Osteoblast (primary cell): ENCODE measurements at regions not wholly inside any gene's neighbourhood (a gene's known extent, or its start where the extent isn't known, plus 50 kb on each side); places are given as distances from the start of the nearest gene placed in this dataset.

Experiments
- DNase-seq: peaks from one replicate; pipeline ENCODE4 v3.0.0; 2011; ENCODE audit warnings: low spot score, mixed read lengths; ENCODE audit not compliant: insufficient read length; ENCODE audit errors: missing footprints
- H2AFZ ChIP-seq: 2 replicates; pipeline ENCODE4 v1.6.0; 2011; ENCODE audit warnings: mild to moderate bottlenecking, low read length
- H3K27ac ChIP-seq: 2 replicates; pipeline ENCODE4 v1.5.1; 2011; ENCODE audit warnings: mild to moderate bottlenecking, low read depth, low read length, moderate library complexity
- H3K27me3 ChIP-seq: 2 replicates; pipeline ENCODE4 v1.6.0; 2012; ENCODE audit warnings: mild to moderate bottlenecking, control low read depth, inconsistent platforms, low read length, moderate library complexity; ENCODE audit not compliant: insufficient read depth
- H3K36me3 ChIP-seq: 2 replicates; pipeline ENCODE4 v1.5.1; 2011; ENCODE audit warnings: mild to moderate bottlenecking, low read length, control low read depth, moderate library complexity; ENCODE audit not compliant: insufficient read depth
- H3K4me1 ChIP-seq: 2 replicates; pipeline ENCODE4 v1.5.1; 2011; ENCODE audit warnings: mild to moderate bottlenecking, low read length, control low read depth, moderate library complexity; ENCODE audit not compliant: insufficient read depth
- H3K4me2 ChIP-seq: 2 replicates; pipeline ENCODE4 v1.6.0; 2011; ENCODE audit warnings: mild to moderate bottlenecking, low read length; ENCODE audit not compliant: insufficient read depth
- H3K4me3 ChIP-seq: fragments of 200-600 bp; sonication (generic); 3 replicates; pipeline ENCODE4 v1.5.1; 2012; ENCODE audit warnings: mild to moderate bottlenecking, low read length, inconsistent platforms; ENCODE audit not compliant: insufficient read depth
- H3K79me2 ChIP-seq: 2 replicates; pipeline ENCODE4 v1.6.0; 2012; ENCODE audit warnings: mild to moderate bottlenecking, low read length, control low read depth, inconsistent platforms; ENCODE audit not compliant: insufficient read depth
- H3K9me3 ChIP-seq: 2 replicates; pipeline ENCODE4 v1.5.1; 2011; ENCODE audit warnings: low read depth, low read length, control low read depth
- H4K20me1 ChIP-seq: 2 replicates; pipeline ENCODE4 v1.6.0; 2012; ENCODE audit warnings: mild to moderate bottlenecking, low read length, control low read depth; ENCODE audit not compliant: insufficient read depth
- CTCF ChIP-seq: IDR thresholded peaks from 2 replicates; pipeline ENCODE4 v1.5.1; 2011; ENCODE audit warnings: mild to moderate bottlenecking, low read depth, low read length, moderate library complexity; ENCODE audit errors: extremely low read depth

DNA sequence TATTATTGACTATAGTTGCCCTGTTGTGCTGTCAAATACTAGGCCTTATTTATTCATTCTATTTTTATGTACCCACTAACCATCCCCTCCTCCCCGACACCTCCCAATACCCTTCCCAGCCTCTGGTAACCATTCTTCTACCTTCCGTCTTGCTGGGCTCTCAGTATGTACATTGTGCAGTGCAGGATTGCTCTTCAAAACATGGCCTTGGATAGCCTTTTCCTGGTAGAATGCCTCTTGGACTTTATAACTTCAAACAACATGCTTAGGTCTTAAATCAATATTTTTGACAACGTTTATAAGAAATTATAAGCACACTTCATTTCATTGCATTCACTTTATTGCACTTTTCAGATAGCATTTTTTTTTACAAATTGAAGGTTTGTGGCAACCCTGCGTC is 172.6 kb upstream of the ACTBL2 start:
- no peak overlapping the region for H2AFZ ChIP-seq
- no peak overlapping the region for H3K27ac ChIP-seq
- no peaks in the 10 kb centered on the region for H3K9me3 ChIP-seq
- no peaks in the 10 kb centered on the region for H3K4me1 ChIP-seq
- H4K20me1 ChIP-seq = no peaks in the 10 kb centered on the region
- H3K4me2 ChIP-seq = no peak overlapping the region
- no peaks in the 10 kb centered on the region for H3K27me3 ChIP-seq
- no peak overlapping the region for H3K4me3 ChIP-seq
- TF ChIP-seq CTCF = no peak
- no peaks in the 10 kb centered on the region for H3K36me3 ChIP-seq
- no peak for DNase-seq
- H3K79me2 ChIP-seq = no peaks in the 10 kb centered on the region

DNA sequence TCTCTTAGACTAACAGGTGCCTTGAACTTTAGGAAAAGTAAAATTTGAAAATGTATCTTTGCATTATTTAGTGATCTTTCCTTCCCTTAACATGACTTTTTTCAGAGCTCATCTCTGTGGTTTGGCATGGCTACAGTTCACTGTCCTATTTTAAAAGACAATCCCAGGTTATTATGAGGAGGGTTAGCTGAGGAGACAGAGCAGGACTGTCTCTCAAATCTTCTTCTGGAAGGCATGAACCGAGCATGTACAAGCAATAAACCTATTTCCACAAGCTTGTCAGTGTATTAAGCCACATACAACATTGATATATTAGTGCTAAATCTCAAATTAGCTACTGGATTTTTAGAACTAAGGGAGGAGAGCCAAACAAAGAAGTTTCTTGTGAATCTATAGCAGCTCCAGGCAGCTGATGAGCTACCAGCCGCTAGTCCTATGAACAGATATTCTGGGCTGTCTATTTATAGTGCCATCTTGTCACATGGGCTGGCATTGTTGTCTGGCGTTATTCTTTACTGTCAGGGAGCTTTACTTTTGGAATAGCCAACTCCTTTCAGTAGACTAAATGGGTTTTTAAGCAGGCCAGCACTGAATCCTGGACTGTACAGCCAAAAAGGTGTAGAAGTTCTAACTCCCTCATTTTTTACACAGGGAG is 171.2 kb upstream of the ACTBL2 start:
- Histone ChIP-seq H3K9me3 (no peaks in the 10 kb centered on the region), H4K20me1 (no peaks in the 10 kb centered on the region), H3K27ac (no peak overlapping the region), H3K79me2 (no peaks in the 10 kb centered on the region), H3K4me3 (no peak overlapping the region), H3K27me3 (no peaks in the 10 kb centered on the region), H3K36me3 (no peaks in the 10 kb centered on the region), H3K4me1 (no peaks in the 10 kb centered on the region), H2AFZ (peak overlapping the region; percentile 39), H3K4me2 (no peak overlapping the region)
- TF ChIP-seq CTCF = no peak
- no peak for DNase-seq

- Histone ChIP-seq H3K4me1 (no peaks in the 10 kb centered on the region), H4K20me1 (no peaks in the 10 kb centered on the region), H2AFZ (peak overlapping the region; percentile 8), H3K4me3 (no peak overlapping the region), H3K79me2 (no peaks in the 10 kb centered on the region), H3K27ac (no peak overlapping the region), H3K27me3 (no peaks in the 10 kb centered on the region), H3K4me2 (no peak overlapping the region), H3K9me3 (no peaks in the 10 kb centered on the region), H3K36me3 (no peaks in the 10 kb centered on the region)
- DNase-seq = no peak
- no peak for TF ChIP-seq CTCF
These were observed 168.5 kb upstream of the ACTBL2 start for GRCh38 chr5:57651127-57651526.

GRCh38 chr5:57650360-57651069 is 167.9 kb upstream of the ACTBL2 start:
- TF ChIP-seq CTCF = peak; percentile 78
- Histone ChIP-seq H3K4me3 (no peak overlapping the region), H3K4me1 (no peaks in the 10 kb centered on the region), H3K27me3 (no peaks in the 10 kb centered on the region), H3K36me3 (no peaks in the 10 kb centered on the region), H4K20me1 (no peaks in the 10 kb centered on the region), H3K27ac (no peak overlapping the region), H3K4me2 (peak overlapping the region; percentile 10), H3K79me2 (no peaks in the 10 kb centered on the region), H3K9me3 (no peaks in the 10 kb centered on the region), H2AFZ (peak overlapping the region; percentile 50)
- DNase-seq = no peak
